ENCODE measurements at regions not wholly inside any gene's neighbourhood (a gene's known extent, or its start where the extent isn't known, plus 50 kb on each side); places are given as distances from the start of the nearest gene placed in this dataset.

DNA sequence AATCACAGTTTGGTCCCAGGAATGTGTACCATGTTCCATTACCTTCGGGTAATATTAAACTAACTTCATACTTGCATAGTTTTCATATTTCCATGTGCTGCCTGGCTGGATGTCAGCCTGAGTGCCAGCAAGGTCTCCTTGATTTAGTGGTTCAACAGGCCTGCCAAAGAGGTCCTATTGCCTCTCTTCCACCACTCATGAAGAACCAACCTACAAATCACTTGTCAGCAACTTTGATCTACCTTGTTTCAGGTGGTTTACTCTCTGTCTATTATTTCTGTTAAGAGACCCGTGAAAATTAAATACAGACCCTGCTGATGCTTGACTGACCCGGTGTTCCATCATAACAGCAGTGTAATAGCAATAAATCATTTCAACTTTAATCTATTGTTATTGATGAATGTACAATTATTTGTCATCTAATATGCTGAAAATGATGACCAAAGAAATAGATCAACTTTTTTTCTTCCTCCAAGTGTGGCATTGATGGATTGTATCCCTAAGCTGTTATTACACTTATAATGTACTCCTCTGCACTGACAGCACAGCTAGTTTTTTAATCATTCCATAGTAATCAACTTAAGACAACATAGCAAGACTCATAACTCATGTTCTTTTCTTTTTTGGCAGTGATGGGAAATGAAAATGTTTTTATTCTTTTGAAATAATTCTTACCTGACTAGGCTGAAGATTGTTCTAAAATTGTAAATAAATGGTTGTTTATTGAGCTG lies 1220.2 kb upstream of the ACVR2A start:
- Histone ChIP-seq H3K27ac (ENCODE audit: extremely low read depth, low read depth, low read length) (no peak overlapping the region), H3K4me1 (ENCODE audit: control insufficient read depth, insufficient read depth, low read length) (no peaks in the 10 kb centered on the region), H3K9me3 (ENCODE audit: control insufficient read depth, insufficient read depth, low read depth, low read length) (no peaks in the 10 kb centered on the region), H3K36me3 (ENCODE audit: control insufficient read depth in 2 of 2, insufficient read depth in 1 of 2, low read length in 2 of 2) (no peaks in the 10 kb centered on the region), H3K4me3 (ENCODE audit: low read depth, low read length) (no peak overlapping the region)
- POLR2A ChIA-PET = no interaction called here
- CTCF ChIA-PET = no interaction called here
- TF ChIP-seq, protein P1, sequence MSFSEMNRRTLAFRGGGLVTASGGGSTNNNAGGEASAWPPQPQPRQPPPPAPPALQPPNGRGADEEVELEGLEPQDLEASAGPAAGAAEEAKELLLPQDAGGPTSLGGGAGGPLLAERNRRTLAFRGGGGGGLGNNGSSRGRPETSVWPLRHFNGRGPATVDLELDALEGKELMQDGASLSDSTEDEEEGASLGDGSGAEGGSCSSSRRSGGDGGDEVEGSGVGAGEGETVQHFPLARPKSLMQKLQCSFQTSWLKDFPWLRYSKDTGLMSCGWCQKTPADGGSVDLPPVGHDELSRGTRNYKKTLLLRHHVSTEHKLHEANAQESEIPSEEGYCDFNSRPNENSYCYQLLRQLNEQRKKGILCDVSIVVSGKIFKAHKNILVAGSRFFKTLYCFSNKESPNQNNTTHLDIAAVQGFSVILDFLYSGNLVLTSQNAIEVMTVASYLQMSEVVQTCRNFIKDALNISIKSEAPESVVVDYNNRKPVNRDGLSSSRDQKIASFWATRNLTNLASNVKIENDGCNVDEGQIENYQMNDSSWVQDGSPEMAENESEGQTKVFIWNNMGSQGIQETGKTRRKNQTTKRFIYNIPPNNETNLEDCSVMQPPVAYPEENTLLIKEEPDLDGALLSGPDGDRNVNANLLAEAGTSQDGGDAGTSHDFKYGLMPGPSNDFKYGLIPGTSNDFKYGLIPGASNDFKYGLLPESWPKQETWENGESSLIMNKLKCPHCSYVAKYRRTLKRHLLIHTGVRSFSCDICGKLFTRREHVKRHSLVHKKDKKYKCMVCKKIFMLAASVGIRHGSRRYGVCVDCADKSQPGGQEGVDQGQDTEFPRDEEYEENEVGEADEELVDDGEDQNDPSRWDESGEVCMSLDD (tag by site-specific recombination; IDR thresholded peaks at IDR 0.05) = no peak
- no peak for TF ChIP-seq HIC1 (tag by site-specific recombination; IDR thresholded peaks at IDR 0.05)
- TF ChIP-seq, protein P2, sequence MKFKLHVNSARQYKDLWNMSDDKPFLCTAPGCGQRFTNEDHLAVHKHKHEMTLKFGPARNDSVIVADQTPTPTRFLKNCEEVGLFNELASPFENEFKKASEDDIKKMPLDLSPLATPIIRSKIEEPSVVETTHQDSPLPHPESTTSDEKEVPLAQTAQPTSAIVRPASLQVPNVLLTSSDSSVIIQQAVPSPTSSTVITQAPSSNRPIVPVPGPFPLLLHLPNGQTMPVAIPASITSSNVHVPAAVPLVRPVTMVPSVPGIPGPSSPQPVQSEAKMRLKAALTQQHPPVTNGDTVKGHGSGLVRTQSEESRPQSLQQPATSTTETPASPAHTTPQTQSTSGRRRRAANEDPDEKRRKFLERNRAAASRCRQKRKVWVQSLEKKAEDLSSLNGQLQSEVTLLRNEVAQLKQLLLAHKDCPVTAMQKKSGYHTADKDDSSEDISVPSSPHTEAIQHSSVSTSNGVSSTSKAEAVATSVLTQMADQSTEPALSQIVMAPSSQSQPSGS (tag by site-specific recombination; IDR thresholded peaks at IDR 0.05; ENCODE audit: low read depth) = no peak
- TF ChIP-seq ZNF211 (tag by site-specific recombination; IDR thresholded peaks at IDR 0.05; ENCODE audit: low read depth) = no peak
- no peak for TF ChIP-seq ZNF311 (tag by site-specific recombination; IDR thresholded peaks at IDR 0.05; ENCODE audit: borderline replicate concordance)
- TF ChIP-seq ZNF121 (tag by site-specific recombination; IDR thresholded peaks at IDR 0.05) = no peak
- TF ChIP-seq ZNF747 (tag by site-specific recombination; IDR thresholded peaks at IDR 0.05) = no peak
- no peak for TF ChIP-seq ZFHX2 (tag by site-specific recombination; conservative IDR thresholded peaks at IDR 0.05)
- no peak for TF ChIP-seq YY1 (tag by site-specific recombination; IDR thresholded peaks at IDR 0.05)
- TF ChIP-seq ZBTB1 (tag by site-specific recombination; IDR thresholded peaks at IDR 0.05) = no peak
- no peak for TF ChIP-seq ZNF138 (tag by site-specific recombination; IDR thresholded peaks at IDR 0.05; ENCODE audit: borderline replicate concordance)
- no peak for TF ChIP-seq ZNF37A (tag by site-specific recombination; IDR thresholded peaks at IDR 0.05)
- TF ChIP-seq ZNF544 (tag by site-specific recombination; IDR thresholded peaks at IDR 0.05) = no peak
- TF ChIP-seq ZNF785 (tag by site-specific recombination; IDR thresholded peaks at IDR 0.05) = no peak
- TF ChIP-seq ZNF112 (tag by site-specific recombination; IDR thresholded peaks at IDR 0.05) = no peak
- TF ChIP-seq ZNF433 (tag by site-specific recombination; IDR thresholded peaks at IDR 0.05; ENCODE audit: low read depth) = no peak
- TF ChIP-seq ZNF645 (tag by site-specific recombination; IDR thresholded peaks at IDR 0.05) = no peak
- no peak for TF ChIP-seq ZNF324 (tag by site-specific recombination; IDR thresholded peaks at IDR 0.05)
- TF ChIP-seq PRDM10 (tag by site-specific recombination; IDR thresholded peaks at IDR 0.05) = no peak
- no peak for TF ChIP-seq ZNF221 (tag by site-specific recombination; IDR thresholded peaks at IDR 0.05; ENCODE audit: borderline replicate concordance)

Data from HEK293 (cell line).